DOHH2 (cell line): ENCODE measurements at regions not wholly inside any gene's neighbourhood (a gene's known extent, or its start where the extent isn't known, plus 50 kb on each side); places are given as distances from the start of the nearest gene placed in this dataset.

Experiments
- EZH2phosphoT487 ChIP-seq: fragments of 200-600 bp; sonication (generic); IDR thresholded peaks from 2 replicates; pipeline ENCODE4 v1.6.1; 2017; ENCODE audit warnings: borderline replicate concordance, mild to moderate bottlenecking, antibody characterized with exemption, low read length, moderate library complexity, mixed read lengths
- TF ChIP-seq, protein P1 (sequence below): fragments of 200-600 bp; sonication (generic); IDR thresholded peaks from one replicate; pipeline ENCODE4 v1.5.1; 2014; ENCODE audit warnings: antibody characterized with exemption, mild to moderate bottlenecking, low read depth, low read length; ENCODE audit not compliant: poor library complexity, severe bottlenecking

DNA sequence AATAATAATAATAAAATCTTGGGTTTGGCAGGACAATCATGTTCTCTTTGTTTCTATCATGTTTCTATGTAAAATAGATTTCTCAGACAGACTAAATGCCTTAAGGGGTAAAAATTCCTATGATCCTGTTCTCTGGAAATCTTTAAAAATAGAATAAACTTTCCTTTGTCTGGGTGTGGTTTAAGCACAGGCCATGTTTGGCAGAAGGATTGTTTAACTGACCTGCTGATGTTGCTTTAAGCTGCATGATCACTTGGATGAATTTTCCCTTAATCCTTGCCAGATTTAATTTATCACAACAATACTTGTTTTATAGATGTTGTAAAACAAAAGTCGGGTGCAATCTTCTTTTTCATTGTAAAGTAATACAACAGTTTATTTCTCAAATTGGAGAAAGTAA is 341.7 kb upstream of the FAT1 start:
- TF ChIP-seq, protein P1, sequence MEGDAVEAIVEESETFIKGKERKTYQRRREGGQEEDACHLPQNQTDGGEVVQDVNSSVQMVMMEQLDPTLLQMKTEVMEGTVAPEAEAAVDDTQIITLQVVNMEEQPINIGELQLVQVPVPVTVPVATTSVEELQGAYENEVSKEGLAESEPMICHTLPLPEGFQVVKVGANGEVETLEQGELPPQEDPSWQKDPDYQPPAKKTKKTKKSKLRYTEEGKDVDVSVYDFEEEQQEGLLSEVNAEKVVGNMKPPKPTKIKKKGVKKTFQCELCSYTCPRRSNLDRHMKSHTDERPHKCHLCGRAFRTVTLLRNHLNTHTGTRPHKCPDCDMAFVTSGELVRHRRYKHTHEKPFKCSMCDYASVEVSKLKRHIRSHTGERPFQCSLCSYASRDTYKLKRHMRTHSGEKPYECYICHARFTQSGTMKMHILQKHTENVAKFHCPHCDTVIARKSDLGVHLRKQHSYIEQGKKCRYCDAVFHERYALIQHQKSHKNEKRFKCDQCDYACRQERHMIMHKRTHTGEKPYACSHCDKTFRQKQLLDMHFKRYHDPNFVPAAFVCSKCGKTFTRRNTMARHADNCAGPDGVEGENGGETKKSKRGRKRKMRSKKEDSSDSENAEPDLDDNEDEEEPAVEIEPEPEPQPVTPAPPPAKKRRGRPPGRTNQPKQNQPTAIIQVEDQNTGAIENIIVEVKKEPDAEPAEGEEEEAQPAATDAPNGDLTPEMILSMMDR = no peak
- no peak for TF ChIP-seq EZH2phosphoT487
